ENCODE measurements at regions not wholly inside any gene's neighbourhood (a gene's known extent, or its start where the extent isn't known, plus 50 kb on each side); places are given as distances from the start of the nearest gene placed in this dataset.

- TF ChIP-seq CTCF (IDR thresholded peaks at IDR 0.05): no peak
- TF ChIP-seq POLR2A (IDR thresholded peaks at IDR 0.05): no peak
Measured at GRCh38 chr12:18146363-18146762, 56.4 kb upstream of the RERGL start.

Data from uterus (tissue), 2 donors.